Astrocyte (in vitro differentiated cells and primary cell): ENCODE measurements at regions not wholly inside any gene's neighbourhood (a gene's known extent, or its start where the extent isn't known, plus 50 kb on each side); places are given as distances from the start of the nearest gene placed in this dataset.
"Not testable (repeated sequence)": the region's sequence is repeated elsewhere in the genome, so short reads cannot be mapped to it uniquely, and the experiment has no call there.

Experiments
- CTCF ChIP-seq: IDR thresholded peaks from 2 replicates; pipeline ENCODE4 v1.5.1; 2011; ENCODE audit warnings: low read depth, mild to moderate bottlenecking, inconsistent platforms, low read length, moderate library complexity; ENCODE audit not compliant: insufficient read depth
- EZH2 ChIP-seq: IDR thresholded peaks from 2 replicates; pipeline ENCODE4 v1.6.1; 2012; ENCODE audit warnings: mild to moderate bottlenecking, low read length, inconsistent platforms; ENCODE audit not compliant: insufficient read depth

GRCh38 chr13:25005050-25005497 lies 90.9 kb upstream of the PABPC3 start:
- TF ChIP-seq CTCF, EZH2: not testable (repeated sequence)
